ENCODE measurements at regions not wholly inside any gene's neighbourhood (a gene's known extent, or its start where the extent isn't known, plus 50 kb on each side); places are given as distances from the start of the nearest gene placed in this dataset.
"Not testable (repeated sequence)": the region's sequence is repeated elsewhere in the genome, so short reads cannot be mapped to it uniquely, and the experiment has no call there.

- DNase-seq (ENCODE audit: low read depth, low spot score): no peak
These were observed 195.3 kb upstream of the EPHA4 start for GRCh38 chr2:221767106-221768012.

GRCh38 chr2:221762496-221762895 is 190.4 kb upstream of the EPHA4 start:
- no peak for DNase-seq (ENCODE audit: low read depth, low spot score)

GRCh38 chr2:221761260-221761659 is 189.2 kb upstream of the EPHA4 start:
- no peak for DNase-seq (ENCODE audit: low read depth, low spot score)

- DNase-seq (ENCODE audit: low read depth, low spot score): no peak
These were observed 186.0 kb upstream of the EPHA4 start for GRCh38 chr2:221758076-221758475.

DNA sequence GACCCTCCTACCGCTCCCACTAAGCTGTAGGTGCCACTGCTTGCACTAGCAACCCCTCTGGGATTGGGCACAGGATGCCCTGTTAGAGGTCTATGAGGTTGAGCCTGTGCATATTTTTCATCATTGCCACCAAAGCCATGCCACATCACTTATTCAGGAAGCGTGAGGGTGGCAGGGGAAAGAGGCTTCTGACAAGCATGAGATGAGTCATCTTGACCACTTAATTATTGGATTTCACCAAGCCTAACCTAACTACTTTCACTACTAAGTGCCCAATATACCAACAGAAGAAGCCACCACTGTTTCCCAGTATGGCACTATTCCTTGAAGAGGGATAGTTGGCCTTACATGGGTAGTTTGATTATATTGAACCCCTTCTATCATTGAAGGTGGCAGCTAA is 181.3 kb upstream of the EPHA4 start:
- no peak for DNase-seq (ENCODE audit: low read depth, low spot score)

DNA sequence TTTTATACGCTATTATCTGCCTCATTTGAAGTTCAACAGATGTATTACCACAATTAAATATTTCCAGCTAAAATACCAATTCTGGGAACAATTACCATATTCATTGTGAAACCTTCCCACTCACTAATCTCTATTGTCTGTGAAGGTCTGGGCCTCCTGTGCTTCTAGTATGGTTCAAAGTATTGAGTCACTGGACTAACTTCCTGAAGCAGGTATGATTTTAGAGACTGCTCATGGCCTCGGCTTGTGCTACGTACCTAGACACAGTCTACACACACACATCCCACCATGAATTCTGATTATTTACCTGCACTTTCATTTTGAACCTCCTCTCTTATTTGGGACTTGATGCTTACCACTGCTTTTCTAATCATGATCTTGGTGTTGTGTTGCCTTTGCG is 180.7 kb upstream of the EPHA4 start:
- DNase-seq (ENCODE audit: low read depth, low spot score): no peak

DNA sequence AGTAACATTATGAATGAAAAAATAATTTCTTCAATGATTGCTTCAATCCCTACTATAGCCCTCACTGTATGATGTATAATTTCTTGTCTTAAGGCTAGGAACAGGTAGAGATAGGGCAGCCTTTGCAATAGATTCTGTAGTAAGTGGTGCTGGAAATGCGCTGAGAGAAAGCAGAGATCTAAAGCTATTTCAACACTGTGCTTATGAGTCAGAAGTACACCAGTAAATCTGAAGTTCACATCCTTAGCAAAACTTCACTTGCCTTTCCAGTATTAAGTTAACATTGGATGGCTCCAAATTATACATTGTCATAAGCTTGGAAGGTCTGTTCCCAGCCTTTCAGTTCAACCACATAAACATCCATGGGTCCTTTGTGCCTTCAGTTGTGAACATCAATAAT is 178.2 kb upstream of the EPHA4 start:
- DNase-seq (ENCODE audit: low read depth, low spot score): no peak

GRCh38 chr2:221747289-221747972 is 175.3 kb upstream of the EPHA4 start:
- DNase-seq (ENCODE audit: low read depth, low spot score): no peak

GRCh38 chr2:221741496-221742211 is 169.6 kb upstream of the EPHA4 start:
- no peak for DNase-seq (ENCODE audit: low read depth, low spot score)

- no peak for DNase-seq (ENCODE audit: low read depth, low spot score)
These were observed 159.5 kb upstream of the EPHA4 start for GRCh38 chr2:221731432-221732145.

GRCh38 chr2:221726894-221727513 is 154.9 kb upstream of the EPHA4 start:
- DNase-seq (ENCODE audit: low read depth, low spot score): no peak

- no peak for DNase-seq (ENCODE audit: low read depth, low spot score)
These were observed 152.6 kb upstream of the EPHA4 start for GRCh38 chr2:221724631-221725203.

DNA sequence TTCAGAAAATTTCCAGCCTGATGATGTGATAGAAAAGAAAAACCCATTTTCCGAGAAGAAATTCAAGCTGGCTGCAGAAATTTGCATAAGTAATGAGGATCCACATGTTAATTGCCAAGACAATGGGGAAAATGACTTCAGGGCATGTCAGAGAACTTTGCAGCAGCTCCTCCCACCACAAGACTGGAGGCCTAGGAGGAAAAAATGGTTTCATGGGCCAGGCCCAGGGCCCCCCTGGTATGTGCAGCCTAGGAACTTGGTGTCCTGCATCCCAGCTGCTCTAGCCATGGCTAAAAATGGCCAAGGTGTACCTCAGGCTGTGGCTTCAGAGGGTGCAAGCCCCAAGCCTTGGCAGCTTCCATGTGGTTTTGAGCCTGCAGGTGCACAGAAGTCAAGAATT is 152.0 kb upstream of the EPHA4 start:
- DNase-seq (ENCODE audit: low read depth, low spot score): not testable (repeated sequence)

DNA sequence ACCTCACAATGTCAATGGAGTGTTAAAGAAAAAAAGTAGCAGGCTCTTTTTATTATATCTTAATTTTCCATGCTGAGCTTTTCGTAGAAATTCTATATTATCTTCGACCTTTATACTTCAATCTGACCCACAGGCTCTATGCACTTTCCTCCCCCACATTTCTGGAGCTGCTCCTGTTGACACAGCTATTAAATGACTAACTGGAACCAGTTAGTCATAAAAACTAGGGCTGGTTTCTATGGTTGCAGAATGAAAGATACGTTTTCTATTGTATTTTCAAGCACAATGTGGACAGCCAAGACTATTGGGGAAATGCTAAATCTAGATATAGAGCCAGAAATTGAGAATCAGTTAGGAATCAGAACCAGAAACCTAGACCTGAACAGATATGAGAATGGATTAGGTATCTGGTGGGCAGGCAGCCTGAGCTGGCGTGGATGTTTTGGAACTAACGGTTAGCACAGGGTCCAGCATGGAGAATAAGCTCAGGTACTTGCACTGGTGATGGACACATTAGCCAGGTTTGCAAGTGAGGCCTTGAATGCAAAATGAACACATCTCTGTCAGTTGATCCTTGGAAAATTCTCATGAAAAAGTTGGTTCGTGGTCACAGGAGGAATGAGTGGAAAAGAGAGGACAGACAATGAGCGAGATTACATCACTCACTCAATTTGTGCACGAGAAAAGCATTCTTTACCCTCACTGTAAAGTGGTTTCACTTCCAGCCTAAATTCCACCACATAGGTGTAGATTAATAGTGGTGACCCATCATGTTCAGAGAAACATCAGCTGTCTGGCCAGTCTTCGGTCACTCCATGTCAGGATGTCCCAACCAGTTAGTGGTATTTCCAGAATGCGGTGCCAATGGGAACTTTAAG is 144.6 kb upstream of the EPHA4 start:
- no peak for DNase-seq (ENCODE audit: low read depth, low spot score)

GRCh38 chr2:221715523-221716247 is 143.6 kb upstream of the EPHA4 start:
- no peak for DNase-seq (ENCODE audit: low read depth, low spot score)

DNA sequence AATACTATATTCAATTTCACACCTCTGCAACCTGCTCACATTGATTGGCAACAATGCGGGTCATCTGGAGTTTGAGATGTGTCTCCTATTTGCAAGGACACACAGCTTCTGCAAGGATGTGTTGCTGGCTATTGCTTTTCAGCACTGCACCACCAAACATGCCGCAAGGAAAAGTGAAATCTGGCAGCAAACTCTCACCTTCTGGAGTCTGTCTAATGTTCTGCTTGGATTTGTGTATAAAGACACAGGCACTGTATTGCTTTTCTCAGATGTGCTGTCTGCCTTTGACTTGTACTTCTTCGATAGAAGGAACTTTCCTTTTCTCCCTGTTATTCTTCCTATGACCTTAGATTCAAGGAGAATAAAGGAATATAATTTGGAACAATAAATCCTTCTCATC is 138.6 kb upstream of the EPHA4 start:
- no peak for DNase-seq (ENCODE audit: low read depth, low spot score)

- DNase-seq (ENCODE audit: low read depth, low spot score): no peak
These were observed 136.8 kb upstream of the EPHA4 start for GRCh38 chr2:221708902-221709301.

DNA sequence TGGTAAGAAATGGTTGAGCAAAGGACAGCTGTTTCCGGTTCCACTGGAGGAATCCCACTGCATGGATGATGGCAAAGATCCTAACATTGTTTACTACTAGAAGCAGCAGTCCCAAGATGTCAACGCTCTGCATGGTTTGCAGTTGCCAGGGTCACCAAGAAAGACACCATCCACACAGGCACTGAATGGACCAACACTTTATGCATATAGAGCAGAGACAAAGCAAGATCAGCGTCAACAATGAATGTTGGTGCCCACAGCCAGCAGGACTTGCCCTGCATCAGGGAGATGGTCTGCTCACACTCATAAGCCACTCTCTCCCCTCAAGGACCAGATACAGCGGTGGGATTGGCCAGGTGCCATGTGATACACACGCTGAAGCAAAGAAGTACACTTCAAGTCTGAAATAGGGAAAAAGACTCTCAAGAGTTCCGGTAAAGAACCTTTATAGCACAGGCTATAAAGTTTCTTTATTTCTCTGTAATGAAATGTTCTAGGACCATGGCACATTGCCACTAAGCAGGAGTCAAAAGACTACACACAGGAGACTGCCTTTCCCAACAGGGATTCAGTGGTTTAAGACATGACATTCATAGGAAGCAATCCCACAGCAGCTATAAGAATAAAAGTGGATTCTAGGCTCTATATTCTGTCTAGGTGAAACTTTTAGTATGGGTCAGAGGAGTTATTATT is 133.2 kb upstream of the EPHA4 start:
- DNase-seq (ENCODE audit: low read depth, low spot score): no peak

- no peak for DNase-seq (ENCODE audit: low read depth, low spot score)
These were observed 132.3 kb upstream of the EPHA4 start for GRCh38 chr2:221704442-221704841.
